Esophagus muscularis mucosa (tissue), 3 donors: ENCODE measurements at regions not wholly inside any gene's neighbourhood (a gene's known extent, or its start where the extent isn't known, plus 50 kb on each side); places are given as distances from the start of the nearest gene placed in this dataset.

Source experiments
- CTCF ChIP-seq, 3 experiments: fragments of 200-600 bp in 2 of 3; fragments of 450-650 bp in 1 of 3; sonication (generic) in 2 of 3; IDR thresholded peaks; one replicate each; pipeline ENCODE4 v1.5.1; 2017 to 2019; ENCODE audit warnings: antibody characterized with exemption in 3 of 3, mild to moderate bottlenecking in 2 of 3, moderate library complexity in 1 of 3
- POLR2A ChIP-seq: fragments of 450-650 bp; IDR thresholded peaks from one replicate; pipeline ENCODE4 v1.6.1; 2017; ENCODE audit warnings: antibody characterized with exemption, moderate library complexity, mild to moderate bottlenecking, low read depth

GRCh38 chr5:109256486-109256885, 153.3 kb downstream of the PJA2 start:
- TF ChIP-seq CTCF (IDR thresholded peaks at IDR 0.05) (no peak), POLR2A (no peak)
